Keratinocyte (primary cell): ENCODE measurements at regions not wholly inside any gene's neighbourhood (a gene's known extent, or its start where the extent isn't known, plus 50 kb on each side); places are given as distances from the start of the nearest gene placed in this dataset.

ENCODE experiments used
- DNase-seq: peaks from one replicate; pipeline ENCODE4 v3.0.0-alpha.2; 2011; ENCODE audit warnings: low read depth, missing footprints, low spot score
- FAIRE-seq: peaks from 2 replicates; lab custom pipeline; 2011; peaks lifted over from hg19 to GRCh38; lab: Jason Lieb, UNC
- H2AFZ ChIP-seq: 2 replicates; pipeline ENCODE4 v1.6.0; 2012; ENCODE audit warnings: low read length, control low read depth, inconsistent platforms; ENCODE audit not compliant: control insufficient read depth
- H3K27ac ChIP-seq: 2 replicates; pipeline ENCODE4 v1.5.1; 2011; ENCODE audit warnings: low read length; ENCODE audit not compliant: control insufficient read depth, insufficient read depth
- H3K27me3 ChIP-seq: 3 replicates; pipeline ENCODE4 v1.6.0; 2011; ENCODE audit warnings: low read length; ENCODE audit not compliant: control insufficient read depth, insufficient read depth; ENCODE audit errors: extremely low read depth
- H3K36me3 ChIP-seq, 2 experiments: 2 replicates in 1 of 2; 3 replicates in 1 of 2; pipeline ENCODE4 v1.5.1; 2011; ENCODE audit warnings: low read length in 2 of 2, mild to moderate bottlenecking in 1 of 2; ENCODE audit not compliant: control insufficient read depth in 2 of 2, insufficient read depth in 2 of 2; ENCODE audit errors: extremely low read depth in 1 of 2
- H3K4me1 ChIP-seq: 3 replicates; pipeline ENCODE4 v1.5.1; 2011; ENCODE audit warnings: low read length; ENCODE audit not compliant: control insufficient read depth, insufficient read depth; ENCODE audit errors: extremely low read depth
- H3K4me2 ChIP-seq: 3 replicates; pipeline ENCODE4 v1.6.0; 2011; ENCODE audit warnings: low read depth, low read length; ENCODE audit not compliant: control insufficient read depth, insufficient read depth; ENCODE audit errors: extremely low read depth
- H3K4me3 ChIP-seq, 3 experiments: fragments of 200-600 bp in 1 of 3; sonication (generic) in 1 of 3; 2 replicates in 2 of 3; 3 replicates in 1 of 3; pipeline ENCODE4 v1.5.1; 2011 to 2016; ENCODE audit warnings: low read length in 3 of 3, mild to moderate bottlenecking in 3 of 3, control low read depth in 2 of 3, inconsistent platforms in 1 of 3, low read depth in 1 of 3, mixed read lengths in 1 of 3, mixed run types in 1 of 3, moderate library complexity in 1 of 3; ENCODE audit not compliant: control insufficient read depth in 2 of 3, insufficient read depth in 2 of 3; ENCODE audit errors: extremely low read depth in 1 of 3
- H3K79me2 ChIP-seq: 2 replicates; pipeline ENCODE4 v1.6.0; 2012; ENCODE audit warnings: low read length; ENCODE audit not compliant: control insufficient read depth, insufficient read depth
- H3K9ac ChIP-seq: 3 replicates; pipeline ENCODE4 v1.6.0; 2011; ENCODE audit warnings: low read length; ENCODE audit not compliant: control insufficient read depth, insufficient read depth; ENCODE audit errors: extremely low read depth
- H3K9me1 ChIP-seq: 3 replicates; pipeline ENCODE4 v1.6.0; 2011; ENCODE audit warnings: low read length; ENCODE audit not compliant: control insufficient read depth, insufficient read depth; ENCODE audit errors: extremely low read depth
- H3K9me3 ChIP-seq: 2 replicates; pipeline ENCODE4 v1.5.1; 2012; ENCODE audit warnings: low read depth, low read length; ENCODE audit not compliant: control insufficient read depth
- H4K20me1 ChIP-seq: 3 replicates; pipeline ENCODE4 v1.6.0; 2011; ENCODE audit warnings: low read length; ENCODE audit not compliant: control insufficient read depth, insufficient read depth; ENCODE audit errors: extremely low read depth
- CTCF ChIP-seq, 3 experiments: IDR thresholded peaks in 1 of 3; conservative IDR thresholded peaks in 1 of 3; optimal IDR thresholded peaks in 1 of 3; 2 replicates in 2 of 3; 3 replicates in 1 of 3; pipeline versions ENCODE3 to v1.5.1; 2011; ENCODE audit warnings: low read length in 3 of 3, mild to moderate bottlenecking in 3 of 3, moderate library complexity in 2 of 3, control low read depth in 1 of 3, inconsistent platforms in 1 of 3; ENCODE audit not compliant: insufficient read depth in 2 of 3; ENCODE audit errors: extremely low read depth in 1 of 3
- EZH2 ChIP-seq: IDR thresholded peaks from one replicate; pipeline ENCODE4 v1.6.1; 2012; ENCODE audit warnings: inconsistent platforms, mild to moderate bottlenecking, low read length, moderate library complexity
- dilution Hi-C: fragments of 300-500 bp; cut with MboI; formaldehyde crosslinking; loops from one replicate; pipeline ENCODE4 v1.7.0; 2020; ENCODE audit warnings: low sequenced_read_pairs; ENCODE audit not compliant: extremely low pct_ligation_motif_present

GRCh38 chr11:15547685-15548084 lies 433.0 kb downstream of the INSC start:
- Histone ChIP-seq H3K4me3 (no peak overlapping the region), H3K27ac (no peak overlapping the region), H3K79me2 (no peaks in the 10 kb centered on the region), H3K9me3 (no peaks in the 10 kb centered on the region), H3K9me1 (no peaks in the 10 kb centered on the region), H3K4me1 (no peaks in the 10 kb centered on the region), H4K20me1 (no peaks in the 10 kb centered on the region), H2AFZ (no peak overlapping the region), H3K4me2 (no peak overlapping the region), H3K27me3 (no peaks in the 10 kb centered on the region), H3K9ac (no peak overlapping the region), H3K36me3 (no peaks in the 10 kb centered on the region)
- dilution Hi-C loops = no loop called here
- no peak for FAIRE-seq
- no peak for TF ChIP-seq CTCF (optimal IDR thresholded peaks at IDR 0.05 in 1 of 3, IDR thresholded peaks at IDR 0.05 in 1 of 3, conservative IDR thresholded peaks at IDR 0.05 in 1 of 3; ENCODE audit: extremely low read depth in 1 of 3, insufficient read depth in 2 of 3, low read length in 3 of 3)
- no peak for TF ChIP-seq EZH2
- no peak for DNase-seq

- Histone ChIP-seq H2AFZ (no peak overlapping the region), H3K9me1 (no peaks in the 10 kb centered on the region), H3K4me1 (no peaks in the 10 kb centered on the region), H3K4me2 (no peak overlapping the region), H3K9ac (no peak overlapping the region), H3K36me3 (no peaks in the 10 kb centered on the region), H3K27ac (no peak overlapping the region), H4K20me1 (no peaks in the 10 kb centered on the region), H3K4me3 (no peak overlapping the region), H3K27me3 (no peaks in the 10 kb centered on the region), H3K79me2 (no peaks in the 10 kb centered on the region), H3K9me3 (no peaks in the 10 kb centered on the region)
- no peak for TF ChIP-seq EZH2
- no peak for TF ChIP-seq CTCF (optimal IDR thresholded peaks at IDR 0.05 in 1 of 3, IDR thresholded peaks at IDR 0.05 in 1 of 3, conservative IDR thresholded peaks at IDR 0.05 in 1 of 3; ENCODE audit: extremely low read depth in 1 of 3, insufficient read depth in 2 of 3, low read length in 3 of 3)
- dilution Hi-C loops = no loop called here
- FAIRE-seq (no peak), DNase-seq (no peak)
Measured at GRCh38 chr11:15551901-15552851, 437.5 kb downstream of the INSC start.
